ENCODE measurements at regions not wholly inside any gene's neighbourhood (a gene's known extent, or its start where the extent isn't known, plus 50 kb on each side); places are given as distances from the start of the nearest gene placed in this dataset.

DNA sequence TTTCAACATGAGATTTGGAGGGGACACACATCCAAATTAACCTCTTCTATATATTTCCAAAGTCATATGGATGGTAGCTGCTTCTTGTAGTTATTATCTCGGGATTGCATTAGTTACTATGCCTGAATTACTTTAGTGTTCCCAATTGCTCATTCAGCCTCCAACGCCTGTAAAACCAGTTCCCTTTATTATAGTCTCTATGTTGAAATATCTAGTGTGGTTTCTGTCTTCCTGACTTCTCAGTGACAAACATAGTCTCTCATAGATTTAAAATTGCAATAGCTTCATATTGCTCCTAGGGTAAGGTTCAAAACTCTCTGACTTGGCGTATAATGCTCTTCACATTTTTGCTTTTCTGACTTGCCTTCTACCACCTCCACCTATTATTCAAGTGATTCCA lies 366.4 kb downstream of the CASP12 start:
- no peak for TF ChIP-seq POLR2A (IDR thresholded peaks at IDR 0.05)
- TF ChIP-seq CTCF (IDR thresholded peaks at IDR 0.05) = no peak

Measured in upper lobe of left lung (tissue), 4 donors.